ENCODE measurements at regions not wholly inside any gene's neighbourhood (a gene's known extent, or its start where the extent isn't known, plus 50 kb on each side); places are given as distances from the start of the nearest gene placed in this dataset.

GRCh38 chr10:131446171-131446570 is 134.7 kb upstream of the TCERG1L start:
- no peak for DNase-seq

- DNase-seq, result peak; percentile 24
Measured at GRCh38 chr10:131448171-131448570, 136.7 kb upstream of the TCERG1L start.

GRCh38 chr10:131448883-131449282 is 137.4 kb upstream of the TCERG1L start:
- DNase-seq, result no peak

- no peak for DNase-seq
Measured at GRCh38 chr10:131450216-131450765, 138.8 kb upstream of the TCERG1L start.

- no peak for DNase-seq
Measured at GRCh38 chr10:131451407-131452015, 140.0 kb upstream of the TCERG1L start.

GRCh38 chr10:131452926-131453720 is 141.6 kb upstream of the TCERG1L start:
- DNase-seq, result no peak

GRCh38 chr10:131453721-131454634 is 142.5 kb upstream of the TCERG1L start:
- DNase-seq, result peak; percentile 12

GRCh38 chr10:131456411-131456810 is 144.9 kb upstream of the TCERG1L start:
- DNase-seq, result no peak

- DNase-seq, result no peak
Measured at GRCh38 chr10:131461093-131461492, 149.6 kb upstream of the TCERG1L start.

- DNase-seq, result no peak
Measured at GRCh38 chr10:131464789-131465188, 153.3 kb upstream of the TCERG1L start.

GRCh38 chr10:131469551-131469950 is 158.0 kb upstream of the TCERG1L start:
- no peak for DNase-seq

- DNase-seq, result no peak
Measured at GRCh38 chr10:131473645-131474044, 162.1 kb upstream of the TCERG1L start.

GRCh38 chr10:131474416-131474815 is 162.9 kb upstream of the TCERG1L start:
- DNase-seq, result no peak

- DNase-seq, result no peak
Measured at GRCh38 chr10:131475043-131475442, 163.5 kb upstream of the TCERG1L start.

GRCh38 chr10:131475803-131476202 is 164.3 kb upstream of the TCERG1L start:
- no peak for DNase-seq

GRCh38 chr10:131477457-131478121 is 166.1 kb upstream of the TCERG1L start:
- peak; percentile 21 for DNase-seq

GRCh38 chr10:131478377-131478989 is 167.0 kb upstream of the TCERG1L start:
- no peak for DNase-seq

GRCh38 chr10:131480066-131480465 is 168.5 kb upstream of the TCERG1L start:
- DNase-seq, result no peak

- no peak for DNase-seq
Measured at GRCh38 chr10:131480861-131481260, 169.3 kb upstream of the TCERG1L start.

- no peak for DNase-seq
Measured at GRCh38 chr10:131485732-131486131, 174.2 kb upstream of the TCERG1L start.

GRCh38 chr10:131487822-131488221 is 176.3 kb upstream of the TCERG1L start:
- no peak for DNase-seq

GRCh38 chr10:131490991-131491594 is 179.6 kb upstream of the TCERG1L start:
- no peak for DNase-seq
